MM.1S (cell line): ENCODE measurements at regions not wholly inside any gene's neighbourhood (a gene's known extent, or its start where the extent isn't known, plus 50 kb on each side); places are given as distances from the start of the nearest gene placed in this dataset.

Experiments
- EZH2phosphoT487 ChIP-seq: fragments of 300-600 bp; sonication (generic); IDR thresholded peaks from 2 replicates; pipeline ENCODE4 v1.6.1; 2018; ENCODE audit warnings: antibody characterized with exemption, low read length
- TF ChIP-seq, protein P1 (sequence below): fragments of 300-600 bp; sonication (generic); IDR thresholded peaks from 2 replicates; pipeline ENCODE4 v1.5.1; 2016; ENCODE audit warnings: antibody characterized with exemption, low read length, mixed read lengths

DNA sequence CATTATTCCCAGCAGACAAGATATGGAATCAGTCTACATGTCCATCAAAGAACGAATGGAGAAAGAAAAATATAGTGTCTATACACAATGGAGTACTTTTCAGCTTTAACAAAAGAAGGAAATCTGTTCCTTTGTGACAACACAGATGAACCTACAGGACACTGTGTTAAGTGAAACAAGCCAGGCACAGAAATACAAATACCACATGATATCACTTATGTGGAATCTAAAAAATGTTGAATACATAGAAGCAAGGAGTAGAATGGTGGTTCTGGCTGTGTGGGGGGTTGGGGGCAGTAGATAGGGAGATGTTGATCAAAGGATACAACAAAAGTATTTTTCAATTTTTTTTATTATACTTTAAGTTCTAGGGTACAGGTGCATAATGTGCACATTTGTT, 347.7 kb upstream of the MAP2 start:
- TF ChIP-seq, protein P1, sequence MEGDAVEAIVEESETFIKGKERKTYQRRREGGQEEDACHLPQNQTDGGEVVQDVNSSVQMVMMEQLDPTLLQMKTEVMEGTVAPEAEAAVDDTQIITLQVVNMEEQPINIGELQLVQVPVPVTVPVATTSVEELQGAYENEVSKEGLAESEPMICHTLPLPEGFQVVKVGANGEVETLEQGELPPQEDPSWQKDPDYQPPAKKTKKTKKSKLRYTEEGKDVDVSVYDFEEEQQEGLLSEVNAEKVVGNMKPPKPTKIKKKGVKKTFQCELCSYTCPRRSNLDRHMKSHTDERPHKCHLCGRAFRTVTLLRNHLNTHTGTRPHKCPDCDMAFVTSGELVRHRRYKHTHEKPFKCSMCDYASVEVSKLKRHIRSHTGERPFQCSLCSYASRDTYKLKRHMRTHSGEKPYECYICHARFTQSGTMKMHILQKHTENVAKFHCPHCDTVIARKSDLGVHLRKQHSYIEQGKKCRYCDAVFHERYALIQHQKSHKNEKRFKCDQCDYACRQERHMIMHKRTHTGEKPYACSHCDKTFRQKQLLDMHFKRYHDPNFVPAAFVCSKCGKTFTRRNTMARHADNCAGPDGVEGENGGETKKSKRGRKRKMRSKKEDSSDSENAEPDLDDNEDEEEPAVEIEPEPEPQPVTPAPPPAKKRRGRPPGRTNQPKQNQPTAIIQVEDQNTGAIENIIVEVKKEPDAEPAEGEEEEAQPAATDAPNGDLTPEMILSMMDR: no peak
- no peak for TF ChIP-seq EZH2phosphoT487
